DND-41 (cell line): ENCODE measurements at regions not wholly inside any gene's neighbourhood (a gene's known extent, or its start where the extent isn't known, plus 50 kb on each side); places are given as distances from the start of the nearest gene placed in this dataset.

Experiments used
- EZH2 ChIP-seq: IDR thresholded peaks from 3 replicates; pipeline ENCODE4 v1.6.1; 2012; ENCODE audit warnings: borderline replicate concordance, low read depth, mild to moderate bottlenecking, moderate library complexity, low read length, inconsistent platforms; ENCODE audit not compliant: severe bottlenecking
- TF ChIP-seq, protein P1 (sequence below): IDR thresholded peaks from 2 replicates; pipeline ENCODE4 v1.5.1; 2012; ENCODE audit warnings: borderline replicate concordance, low read length, moderate library complexity, mild to moderate bottlenecking; ENCODE audit not compliant: poor library complexity, severe bottlenecking; ENCODE audit errors: extremely low read depth

GRCh38 chr9:108138516-108138915 lies 648.9 kb upstream of the KLF4 start:
- TF ChIP-seq, protein P1, sequence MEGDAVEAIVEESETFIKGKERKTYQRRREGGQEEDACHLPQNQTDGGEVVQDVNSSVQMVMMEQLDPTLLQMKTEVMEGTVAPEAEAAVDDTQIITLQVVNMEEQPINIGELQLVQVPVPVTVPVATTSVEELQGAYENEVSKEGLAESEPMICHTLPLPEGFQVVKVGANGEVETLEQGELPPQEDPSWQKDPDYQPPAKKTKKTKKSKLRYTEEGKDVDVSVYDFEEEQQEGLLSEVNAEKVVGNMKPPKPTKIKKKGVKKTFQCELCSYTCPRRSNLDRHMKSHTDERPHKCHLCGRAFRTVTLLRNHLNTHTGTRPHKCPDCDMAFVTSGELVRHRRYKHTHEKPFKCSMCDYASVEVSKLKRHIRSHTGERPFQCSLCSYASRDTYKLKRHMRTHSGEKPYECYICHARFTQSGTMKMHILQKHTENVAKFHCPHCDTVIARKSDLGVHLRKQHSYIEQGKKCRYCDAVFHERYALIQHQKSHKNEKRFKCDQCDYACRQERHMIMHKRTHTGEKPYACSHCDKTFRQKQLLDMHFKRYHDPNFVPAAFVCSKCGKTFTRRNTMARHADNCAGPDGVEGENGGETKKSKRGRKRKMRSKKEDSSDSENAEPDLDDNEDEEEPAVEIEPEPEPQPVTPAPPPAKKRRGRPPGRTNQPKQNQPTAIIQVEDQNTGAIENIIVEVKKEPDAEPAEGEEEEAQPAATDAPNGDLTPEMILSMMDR = no peak
- TF ChIP-seq EZH2 = no peak
